ENCODE measurements at regions not wholly inside any gene's neighbourhood (a gene's known extent, or its start where the extent isn't known, plus 50 kb on each side); places are given as distances from the start of the nearest gene placed in this dataset.
"Not testable (repeated sequence)": the region's sequence is repeated elsewhere in the genome, so short reads cannot be mapped to it uniquely, and the experiment has no call there.

DNA sequence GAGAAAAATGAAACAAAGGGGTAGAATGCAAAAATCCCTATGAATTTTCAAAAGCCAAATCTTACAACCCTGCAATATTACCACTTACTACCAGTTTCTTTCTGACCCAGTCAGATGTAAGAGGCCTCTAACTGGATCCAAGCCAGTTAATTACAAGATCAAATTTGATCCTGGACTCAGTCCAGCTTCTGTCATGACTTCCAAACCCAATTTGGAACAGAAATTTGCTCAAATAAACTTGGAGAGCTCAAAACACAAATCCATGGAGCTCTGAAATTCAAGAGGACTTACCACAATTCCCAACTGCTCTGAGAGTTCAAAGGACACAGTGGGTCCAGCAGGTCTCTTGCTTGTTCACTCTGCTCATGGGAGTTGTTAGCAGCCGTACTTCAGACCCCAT lies 1271.7 kb upstream of the SLC39A10 start:
- TF ChIP-seq, protein P1, sequence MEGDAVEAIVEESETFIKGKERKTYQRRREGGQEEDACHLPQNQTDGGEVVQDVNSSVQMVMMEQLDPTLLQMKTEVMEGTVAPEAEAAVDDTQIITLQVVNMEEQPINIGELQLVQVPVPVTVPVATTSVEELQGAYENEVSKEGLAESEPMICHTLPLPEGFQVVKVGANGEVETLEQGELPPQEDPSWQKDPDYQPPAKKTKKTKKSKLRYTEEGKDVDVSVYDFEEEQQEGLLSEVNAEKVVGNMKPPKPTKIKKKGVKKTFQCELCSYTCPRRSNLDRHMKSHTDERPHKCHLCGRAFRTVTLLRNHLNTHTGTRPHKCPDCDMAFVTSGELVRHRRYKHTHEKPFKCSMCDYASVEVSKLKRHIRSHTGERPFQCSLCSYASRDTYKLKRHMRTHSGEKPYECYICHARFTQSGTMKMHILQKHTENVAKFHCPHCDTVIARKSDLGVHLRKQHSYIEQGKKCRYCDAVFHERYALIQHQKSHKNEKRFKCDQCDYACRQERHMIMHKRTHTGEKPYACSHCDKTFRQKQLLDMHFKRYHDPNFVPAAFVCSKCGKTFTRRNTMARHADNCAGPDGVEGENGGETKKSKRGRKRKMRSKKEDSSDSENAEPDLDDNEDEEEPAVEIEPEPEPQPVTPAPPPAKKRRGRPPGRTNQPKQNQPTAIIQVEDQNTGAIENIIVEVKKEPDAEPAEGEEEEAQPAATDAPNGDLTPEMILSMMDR (conservative IDR thresholded peaks at IDR 0.05; ENCODE audit: low read length) = no peak
- no peak overlapping the region for H3K4me3 ChIP-seq (ENCODE audit: low read length)
- no peak for DNase-seq (ENCODE audit: low read depth)

DNA sequence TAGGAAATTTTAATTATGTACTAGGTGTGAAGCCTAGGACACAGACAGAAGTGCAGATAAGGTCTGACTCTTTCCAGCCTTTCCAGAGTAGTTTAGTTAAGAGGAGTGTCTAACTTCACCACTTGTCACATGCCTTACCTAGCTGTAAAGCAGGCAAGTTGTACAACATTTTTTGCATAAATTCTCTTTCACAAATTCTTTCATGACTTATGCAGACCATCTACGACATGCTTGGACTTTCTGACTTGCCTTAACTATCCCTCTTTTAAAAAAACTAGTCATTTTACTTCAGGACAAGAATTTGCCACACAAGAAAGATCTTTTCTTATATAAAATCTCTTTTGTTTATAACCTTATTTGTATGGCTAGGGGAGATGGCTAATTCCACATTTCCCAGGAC lies 1273.6 kb upstream of the SLC39A10 start:
- DNase-seq (ENCODE audit: low read depth) = no peak
- TF ChIP-seq, protein P1 (conservative IDR thresholded peaks at IDR 0.05; ENCODE audit: low read length) = no peak
- no peak overlapping the region for H3K4me3 ChIP-seq (ENCODE audit: low read length)

GRCh38 chr2:194382221-194382620 lies 1274.8 kb upstream of the SLC39A10 start:
- TF ChIP-seq, protein P1 (conservative IDR thresholded peaks at IDR 0.05; ENCODE audit: low read length) = no peak
- H3K4me3 ChIP-seq (ENCODE audit: low read length) = no peak overlapping the region
- DNase-seq (ENCODE audit: low read depth) = no peak

DNA sequence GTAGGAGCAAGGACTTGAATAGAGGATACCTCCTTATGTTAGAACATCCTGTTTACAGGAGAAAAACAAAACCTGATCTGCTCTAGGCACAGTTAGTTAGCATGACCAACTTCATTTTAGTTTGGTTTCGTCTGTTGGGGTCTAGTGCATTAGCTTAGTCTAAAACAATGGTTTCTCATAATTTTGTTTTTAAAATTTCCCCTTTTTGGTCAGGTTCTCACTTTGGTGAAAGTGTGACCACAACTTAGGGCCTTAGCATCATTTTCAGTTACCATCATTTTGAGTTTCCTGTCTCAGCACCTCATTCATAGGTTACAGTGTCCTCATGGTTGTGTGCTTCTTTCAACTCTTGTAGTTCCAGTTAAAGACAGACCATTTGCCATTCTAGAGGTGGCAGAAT lies 1277.0 kb upstream of the SLC39A10 start:
- no peak for DNase-seq (ENCODE audit: low read depth)
- TF ChIP-seq, protein P1 (conservative IDR thresholded peaks at IDR 0.05; ENCODE audit: low read length) = no peak
- no peak overlapping the region for H3K4me3 ChIP-seq (ENCODE audit: low read length)

DNA sequence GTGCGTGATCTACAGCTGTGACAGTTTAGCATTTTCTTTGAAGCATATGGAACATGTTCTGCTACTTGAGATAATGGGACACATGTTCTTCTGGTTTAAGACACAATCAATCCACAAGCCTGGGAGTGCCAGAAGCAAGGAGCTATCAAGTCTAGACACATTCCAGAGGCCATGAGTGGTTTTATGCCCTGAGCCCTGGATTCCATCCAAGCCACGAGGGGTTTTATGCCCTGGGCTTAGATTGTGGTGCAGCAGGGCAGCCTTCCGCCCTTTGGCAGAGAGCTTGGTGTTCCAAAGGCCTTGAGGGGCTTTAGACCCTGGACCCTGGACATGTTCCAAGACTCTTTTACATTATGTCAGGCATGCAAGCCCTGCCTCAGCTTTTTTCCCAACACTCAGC lies 1289.6 kb upstream of the SLC39A10 start:
- not testable (repeated sequence) for H3K4me3 ChIP-seq (ENCODE audit: low read length); DNase-seq (ENCODE audit: low read depth)

- DNase-seq (ENCODE audit: low read depth) = no peak
- TF ChIP-seq, protein P1 (conservative IDR thresholded peaks at IDR 0.05; ENCODE audit: low read length) = no peak
- no peak overlapping the region for H3K4me3 ChIP-seq (ENCODE audit: low read length)
Observed at GRCh38 chr2:194363878-194364277, 1293.1 kb upstream of the SLC39A10 start.

- no peak for DNase-seq (ENCODE audit: low read depth)
- TF ChIP-seq, protein P1 (conservative IDR thresholded peaks at IDR 0.05; ENCODE audit: low read length) = no peak
- H3K4me3 ChIP-seq (ENCODE audit: low read length) = no peak overlapping the region
Observed at GRCh38 chr2:194363295-194363694, 1293.7 kb upstream of the SLC39A10 start.

- TF ChIP-seq, protein P1 (conservative IDR thresholded peaks at IDR 0.05; ENCODE audit: low read length) = no peak
- H3K4me3 ChIP-seq (ENCODE audit: low read length) = no peak overlapping the region
- DNase-seq (ENCODE audit: low read depth) = no peak
Observed at GRCh38 chr2:194352505-194352904, 1304.5 kb upstream of the SLC39A10 start.
